ENCODE measurements at regions not wholly inside any gene's neighbourhood (a gene's known extent, or its start where the extent isn't known, plus 50 kb on each side); places are given as distances from the start of the nearest gene placed in this dataset.

- TF ChIP-seq POLR2A (IDR thresholded peaks at IDR 0.05; ENCODE audit: low read depth, low read length) (no peak), CTCF (conservative IDR thresholded peaks at IDR 0.05; ENCODE audit: low read depth, low read length) (no peak), USF2 (IDR thresholded peaks at IDR 0.05; ENCODE audit: low read depth, low read length) (no peak), BHLHE40 (IDR thresholded peaks at IDR 0.05; ENCODE audit: low read depth, low read length) (no peak), RAD21 (IDR thresholded peaks at IDR 0.05; ENCODE audit: low read length) (no peak), MAFK (IDR thresholded peaks at IDR 0.05; ENCODE audit: low read depth, low read length) (no peak), FOS (IDR thresholded peaks at IDR 0.05; ENCODE audit: low read depth, low read length) (no peak), CEBPB (IDR thresholded peaks at IDR 0.05; ENCODE audit: low read depth, low read length) (no peak), SMC3 (IDR thresholded peaks at IDR 0.05; ENCODE audit: low read depth, low read length) (no peak)
- Histone ChIP-seq H4K20me1 (ENCODE audit: insufficient read depth, low read length) (no peaks in the 10 kb centered on the region), H3K56ac (ENCODE audit: extremely low read depth, insufficient read depth, low read length) (no peak overlapping the region), H3K4ac (ENCODE audit: low read depth, low read length) (no peak overlapping the region), H2AFZ (replicated peaks; ENCODE audit: low read length, poor library complexity) (no peak overlapping the region), H3K18ac (ENCODE audit: low read depth, low read length) (no peak overlapping the region), H2AK5ac (ENCODE audit: low read depth, low read length) (no peak overlapping the region), H2BK120ac (ENCODE audit: low read depth, low read length) (no peak overlapping the region), H3K27me3 (ENCODE audit: control insufficient read depth, insufficient read depth, low read length) (no peaks in the 10 kb centered on the region), H3K9ac (ENCODE audit: low read depth, low read length) (no peak overlapping the region), H3K14ac (replicated peaks; ENCODE audit: low read depth, low read length) (no peak overlapping the region), H4K5ac (ENCODE audit: low read depth, low read length) (no peak overlapping the region), H2AK9ac (replicated peaks; ENCODE audit: low read depth, low read length, poor library complexity) (peak overlapping the region; percentile 72), H3K4me2 (ENCODE audit: low read depth, low read length) (no peak overlapping the region), H2BK20ac (ENCODE audit: low read depth, low read length) (no peak overlapping the region), H3K4me3 (ENCODE audit: insufficient read depth, low read depth, low read length) (no peak overlapping the region), H2BK5ac (ENCODE audit: low read depth, low read length, poor library complexity, severe bottlenecking) (no peak overlapping the region), H3K27ac (ENCODE audit: insufficient read depth, low read length) (no peak overlapping the region), H3K79me1 (ENCODE audit: low read depth in 1 of 2, low read length in 2 of 2) (no peaks in the 10 kb centered on the region), H3K23ac (ENCODE audit: low read depth, low read length) (no peak overlapping the region), H3K9me1 (ENCODE audit: insufficient read depth, low read length) (no peaks in the 10 kb centered on the region), H2BK15ac (ENCODE audit: low read depth, low read length) (no peak overlapping the region), H3K9me3 (ENCODE audit: control insufficient read depth, insufficient read depth, low read length) (no peaks in the 10 kb centered on the region), H3K4me1 (ENCODE audit: control insufficient read depth, insufficient read depth, low read length) (no peaks in the 10 kb centered on the region), H3K36me3 (ENCODE audit: control insufficient read depth, insufficient read depth, low read length) (no peaks in the 10 kb centered on the region), H4K8ac (ENCODE audit: low read depth in 2 of 2, low read length in 2 of 2) (no peak overlapping the region), H4K91ac (ENCODE audit: insufficient read depth, low read depth, low read length) (no peak overlapping the region)
- ChIA-PET POLR2A (ENCODE audit: unreplicated experiment) (no interaction called here), CTCF (no interaction called here)
- intact Hi-C loops (cut with micrococcal nuclease), result no loop called here
- in situ Hi-C loops (cut with MboI; ENCODE audit: low sequenced_read_pairs), result no loop called here
- WGBS, 2 experiments (ENCODE audit: extremely low coverage in 2 of 2, insufficient read length in 1 of 2), result no CpG with 5 or more reads among the region's 2 CpGs
- BruUV-seq (replicated peaks), result no TSS peak
- DNase-seq, result no peak
- dilution Hi-C loops (cut with HindIII; ENCODE audit: low sequenced_read_pairs, unreplicated experiment), result no loop called here
- no peak for ATAC-seq (ENCODE audit: low read depth)
These were observed 72.4 kb upstream of the NBEA start for GRCh38 chr13:34869696-34870095.

Data from IMR-90 (cell line).